C4-2B (cell line): ENCODE measurements at regions not wholly inside any gene's neighbourhood (a gene's known extent, or its start where the extent isn't known, plus 50 kb on each side); places are given as distances from the start of the nearest gene placed in this dataset.

ENCODE experiments used
- H3K27ac ChIP-seq: fragments of 450-650 bp; 2 replicates; pipeline ENCODE4 v1.5.1; 2017
- ZFX ChIP-seq: fragments of 450-650 bp; IDR thresholded peaks from 2 replicates; pipeline ENCODE4 v1.6.1; 2017
- TF ChIP-seq, protein P1 (sequence below): fragments of 450-650 bp; conservative IDR thresholded peaks from 2 replicates; pipeline ENCODE4 v1.5.1; 2017; ENCODE audit warnings: mild to moderate bottlenecking

DNA sequence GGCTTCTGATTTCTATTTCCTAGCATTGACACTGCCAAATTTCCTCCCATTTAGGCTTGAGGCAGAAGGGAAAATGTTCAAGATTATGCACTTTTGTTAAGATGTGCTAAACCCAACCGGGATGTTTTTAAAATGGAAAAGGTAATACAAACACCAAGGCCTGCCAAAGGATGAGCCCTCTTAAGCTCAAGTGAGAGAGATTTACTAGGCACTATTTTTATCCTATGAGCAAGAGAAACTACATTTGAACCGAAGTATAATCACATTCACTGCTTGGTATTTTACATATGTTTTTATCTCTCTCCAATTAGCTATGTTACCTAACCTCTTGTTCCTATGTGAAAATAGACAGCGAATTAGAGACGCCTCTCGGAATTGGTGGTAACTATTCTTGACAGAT, 295.8 kb downstream of the GABRB3 start:
- H3K27ac ChIP-seq = no peak overlapping the region
- TF ChIP-seq ZFX = no peak
- TF ChIP-seq, protein P1, sequence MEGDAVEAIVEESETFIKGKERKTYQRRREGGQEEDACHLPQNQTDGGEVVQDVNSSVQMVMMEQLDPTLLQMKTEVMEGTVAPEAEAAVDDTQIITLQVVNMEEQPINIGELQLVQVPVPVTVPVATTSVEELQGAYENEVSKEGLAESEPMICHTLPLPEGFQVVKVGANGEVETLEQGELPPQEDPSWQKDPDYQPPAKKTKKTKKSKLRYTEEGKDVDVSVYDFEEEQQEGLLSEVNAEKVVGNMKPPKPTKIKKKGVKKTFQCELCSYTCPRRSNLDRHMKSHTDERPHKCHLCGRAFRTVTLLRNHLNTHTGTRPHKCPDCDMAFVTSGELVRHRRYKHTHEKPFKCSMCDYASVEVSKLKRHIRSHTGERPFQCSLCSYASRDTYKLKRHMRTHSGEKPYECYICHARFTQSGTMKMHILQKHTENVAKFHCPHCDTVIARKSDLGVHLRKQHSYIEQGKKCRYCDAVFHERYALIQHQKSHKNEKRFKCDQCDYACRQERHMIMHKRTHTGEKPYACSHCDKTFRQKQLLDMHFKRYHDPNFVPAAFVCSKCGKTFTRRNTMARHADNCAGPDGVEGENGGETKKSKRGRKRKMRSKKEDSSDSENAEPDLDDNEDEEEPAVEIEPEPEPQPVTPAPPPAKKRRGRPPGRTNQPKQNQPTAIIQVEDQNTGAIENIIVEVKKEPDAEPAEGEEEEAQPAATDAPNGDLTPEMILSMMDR = no peak

DNA sequence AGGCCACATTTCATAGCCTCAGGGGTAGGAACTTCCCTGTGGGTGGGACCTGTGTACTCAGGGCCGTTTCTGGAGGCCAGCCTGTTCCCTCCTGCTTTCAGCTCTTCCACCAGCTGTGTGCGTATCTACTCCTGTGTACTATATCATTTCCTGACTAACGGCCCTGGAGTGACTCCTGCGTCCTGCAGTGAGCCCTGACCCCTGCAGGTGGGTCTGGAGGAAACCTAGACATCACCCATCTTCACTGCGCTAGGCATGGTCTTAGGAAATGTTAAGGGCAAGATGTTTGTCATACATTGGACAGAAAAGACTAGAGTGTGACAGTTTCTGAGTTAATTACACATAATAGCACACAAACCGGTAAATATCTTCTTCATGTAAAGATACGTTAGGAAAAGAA, 297.3 kb downstream of the GABRB3 start:
- no peak for TF ChIP-seq ZFX
- TF ChIP-seq, protein P1 = peak; percentile 13
- H3K27ac ChIP-seq = no peak overlapping the region

DNA sequence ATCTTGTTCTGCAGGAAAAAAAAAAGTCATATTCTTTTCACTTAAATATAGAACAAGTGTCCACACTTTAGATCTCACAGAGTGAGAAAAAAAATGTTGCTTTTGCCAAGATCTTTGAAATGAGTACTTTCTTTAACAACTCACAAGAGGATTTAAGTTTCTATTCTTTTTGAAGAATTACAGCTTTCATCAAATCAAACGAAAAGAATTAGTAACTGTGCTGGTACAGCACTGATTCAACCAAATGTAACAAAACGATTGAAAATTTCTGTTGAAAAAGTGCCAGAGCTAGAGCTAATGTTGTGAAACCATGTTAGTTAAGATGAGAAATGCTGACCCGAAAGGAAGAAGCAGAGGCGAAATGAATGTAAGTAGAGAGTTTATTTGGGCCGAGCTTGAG, 300.2 kb downstream of the GABRB3 start:
- TF ChIP-seq ZFX = no peak
- TF ChIP-seq, protein P1 = no peak
- H3K27ac ChIP-seq = no peak overlapping the region

DNA sequence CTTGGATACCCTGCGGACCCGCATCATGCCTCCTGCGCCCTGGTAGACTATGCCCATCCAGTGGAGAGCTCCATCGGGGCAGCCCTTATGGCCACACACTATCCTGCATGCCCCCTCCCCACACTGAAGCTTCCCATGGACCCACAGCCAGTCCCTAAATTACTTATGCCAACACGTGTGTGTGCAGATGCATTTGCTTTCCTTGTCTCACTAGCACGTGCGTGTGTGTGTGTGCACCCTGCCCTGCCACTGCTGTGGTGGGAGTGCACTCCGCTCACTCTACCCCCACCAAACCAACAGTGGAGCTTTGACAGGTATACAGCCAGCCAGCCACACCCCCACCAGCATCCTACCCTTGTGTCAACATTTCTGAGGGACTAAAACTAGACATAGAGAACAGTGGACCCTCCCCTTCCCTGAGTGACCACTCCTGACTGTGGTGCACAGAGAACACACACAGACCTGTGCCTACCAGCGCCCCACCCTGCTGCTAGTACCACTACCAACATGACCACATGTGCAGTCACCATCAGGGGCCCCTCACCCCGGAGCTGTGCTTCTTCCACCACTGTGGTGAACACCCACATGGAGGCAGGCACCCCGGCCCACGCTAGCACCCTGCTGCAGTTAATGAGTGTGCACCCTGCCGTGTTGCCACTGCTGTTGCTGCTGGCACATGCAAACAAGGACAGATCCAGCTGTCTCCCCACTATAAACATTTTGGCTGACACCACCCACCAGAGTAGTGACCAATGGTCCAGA, 310.8 kb downstream of the GABRB3 start:
- H3K27ac ChIP-seq = no peak overlapping the region
- TF ChIP-seq, protein P1 = no peak
- TF ChIP-seq ZFX = no peak

DNA sequence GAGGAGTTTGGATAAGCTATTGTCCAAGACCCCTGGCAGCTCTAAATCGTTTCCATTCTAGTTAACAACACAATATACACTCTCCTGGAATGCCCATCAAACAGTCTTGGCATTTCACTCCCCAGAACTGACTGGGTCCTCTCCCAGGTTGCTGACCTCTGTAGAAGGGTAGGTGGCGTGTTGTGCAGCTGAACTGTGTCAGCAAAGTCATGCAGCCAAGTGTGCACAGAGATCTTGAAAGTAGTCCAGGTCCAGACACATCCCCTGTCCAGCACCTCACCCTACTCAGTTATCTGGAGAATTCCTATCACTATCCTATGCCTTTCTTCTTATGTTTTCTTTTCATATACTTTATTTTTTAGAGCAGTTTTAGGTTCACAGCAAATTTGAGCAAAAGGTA, 312.7 kb downstream of the GABRB3 start:
- H3K27ac ChIP-seq = no peak overlapping the region
- TF ChIP-seq, protein P1 = no peak
- TF ChIP-seq ZFX = no peak

DNA sequence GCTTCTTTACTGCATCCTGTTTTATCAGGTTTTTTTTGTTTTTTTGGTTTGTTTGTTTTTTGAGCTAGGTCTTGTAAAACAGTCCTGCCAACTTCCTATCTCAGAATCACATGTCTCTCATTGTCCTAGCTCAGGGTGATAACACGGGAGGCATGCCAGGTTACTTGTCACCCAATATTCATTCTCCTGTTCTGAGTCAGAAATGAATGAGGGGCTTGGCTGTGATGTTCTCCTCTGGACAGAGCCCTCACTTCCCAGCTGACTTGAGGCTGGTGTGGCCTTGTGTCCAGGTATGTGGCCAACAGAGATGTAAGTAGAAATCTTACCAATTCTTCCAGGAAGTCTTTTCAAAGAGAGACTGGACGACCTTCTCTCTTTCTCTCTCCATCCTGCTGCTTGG, 317.0 kb downstream of the GABRB3 start:
- H3K27ac ChIP-seq = no peak overlapping the region
- TF ChIP-seq, protein P1 = no peak
- TF ChIP-seq ZFX = no peak

DNA sequence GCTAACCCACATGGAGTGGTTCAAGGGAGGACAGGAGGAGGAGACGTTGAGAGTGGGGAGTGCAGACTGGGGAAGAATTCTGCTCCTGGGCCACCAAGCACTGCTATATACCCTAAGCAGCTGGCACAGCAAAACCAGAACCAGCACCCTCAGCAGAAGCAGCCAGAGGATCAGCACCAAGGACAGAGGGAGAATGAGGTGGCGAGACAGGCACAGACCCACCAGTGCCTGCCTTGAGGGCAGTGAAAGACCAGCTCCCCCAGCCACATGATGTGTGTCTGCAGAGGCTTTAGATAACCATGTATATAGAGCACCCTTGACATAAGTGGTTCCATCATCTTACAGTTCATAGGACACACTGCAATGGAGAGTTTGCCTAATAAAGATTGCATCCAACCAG, 319.0 kb downstream of the GABRB3 start:
- TF ChIP-seq, protein P1 = no peak
- TF ChIP-seq ZFX = no peak
- no peak overlapping the region for H3K27ac ChIP-seq
